ENCODE measurements at regions not wholly inside any gene's neighbourhood (a gene's known extent, or its start where the extent isn't known, plus 50 kb on each side); places are given as distances from the start of the nearest gene placed in this dataset.

- TF ChIP-seq CTCF (IDR thresholded peaks at IDR 0.05) (no peak), ZFX (IDR thresholded peaks at IDR 0.05; ENCODE audit: borderline replicate concordance) (no peak)
These were observed 327.5 kb upstream of the RTL1 start for GRCh38 chr14:101230851-101231550.

Measured in 22Rv1 (cell line).